ENCODE measurements at regions not wholly inside any gene's neighbourhood (a gene's known extent, or its start where the extent isn't known, plus 50 kb on each side); places are given as distances from the start of the nearest gene placed in this dataset.

GRCh38 chr3:22241110-22241509, 490.1 kb upstream of the ZNF385D start:
- no peaks in the 10 kb centered on the region for H3K4me1 Mint-ChIP-seq (ENCODE audit: low read depth)
- Histone ChIP-seq H3K9me3 (ENCODE audit: control insufficient read depth in 1 of 2, insufficient read depth in 1 of 2, low read length in 2 of 2) (peaks cover 0 to 4% of the 10 kb centered on the region in 2 experiments), H3K27ac (ENCODE audit: low read depth in 1 of 2, low read length in 2 of 2) (no peak overlapping the region), H3K4me1 (ENCODE audit: insufficient read depth, low read length) (no peaks in the 10 kb centered on the region), H3K4me3 (ENCODE audit: low read length) (no peak overlapping the region), H3K27me3 (ENCODE audit: control insufficient read depth in 1 of 2, insufficient read depth in 2 of 2, low read length in 2 of 2) (no peaks in the 10 kb centered on the region), H3K36me3 (ENCODE audit: insufficient read depth, low read length) (no peaks in the 10 kb centered on the region)
- H3K9me3 Mint-ChIP-seq, result peaks cover 5% of the 10 kb centered on the region
- POLR2A ChIA-PET, result no interaction called here
- DNase-seq, result no peak
- no peak for ATAC-seq (ENCODE audit: poor library complexity)
- H3K27ac Mint-ChIP-seq, result no peak overlapping the region
- H3K36me3 Mint-ChIP-seq (ENCODE audit: low read depth), result no peaks in the 10 kb centered on the region
- H3K4me3 Mint-ChIP-seq, result no peak overlapping the region
- TF ChIP-seq, protein P1, sequence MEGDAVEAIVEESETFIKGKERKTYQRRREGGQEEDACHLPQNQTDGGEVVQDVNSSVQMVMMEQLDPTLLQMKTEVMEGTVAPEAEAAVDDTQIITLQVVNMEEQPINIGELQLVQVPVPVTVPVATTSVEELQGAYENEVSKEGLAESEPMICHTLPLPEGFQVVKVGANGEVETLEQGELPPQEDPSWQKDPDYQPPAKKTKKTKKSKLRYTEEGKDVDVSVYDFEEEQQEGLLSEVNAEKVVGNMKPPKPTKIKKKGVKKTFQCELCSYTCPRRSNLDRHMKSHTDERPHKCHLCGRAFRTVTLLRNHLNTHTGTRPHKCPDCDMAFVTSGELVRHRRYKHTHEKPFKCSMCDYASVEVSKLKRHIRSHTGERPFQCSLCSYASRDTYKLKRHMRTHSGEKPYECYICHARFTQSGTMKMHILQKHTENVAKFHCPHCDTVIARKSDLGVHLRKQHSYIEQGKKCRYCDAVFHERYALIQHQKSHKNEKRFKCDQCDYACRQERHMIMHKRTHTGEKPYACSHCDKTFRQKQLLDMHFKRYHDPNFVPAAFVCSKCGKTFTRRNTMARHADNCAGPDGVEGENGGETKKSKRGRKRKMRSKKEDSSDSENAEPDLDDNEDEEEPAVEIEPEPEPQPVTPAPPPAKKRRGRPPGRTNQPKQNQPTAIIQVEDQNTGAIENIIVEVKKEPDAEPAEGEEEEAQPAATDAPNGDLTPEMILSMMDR (IDR thresholded peaks at IDR 0.05), result no peak
- CTCF ChIA-PET, result no interaction called here
- intact Hi-C loops (cut with DNase I, micrococcal nuclease), result no loop called here
- no peaks in the 10 kb centered on the region for H3K27me3 Mint-ChIP-seq

- no peak overlapping the region for H3K27ac Mint-ChIP-seq
- TF ChIP-seq, protein P1 (IDR thresholded peaks at IDR 0.05), result no peak
- intact Hi-C loops (cut with DNase I, micrococcal nuclease), result no loop called here
- CTCF ChIA-PET, result no interaction called here
- H3K4me3 Mint-ChIP-seq, result no peak overlapping the region
- H3K9me3 Mint-ChIP-seq, result peaks cover 5% of the 10 kb centered on the region
- no peaks in the 10 kb centered on the region for H3K4me1 ChIP-seq (ENCODE audit: insufficient read depth, low read length)
- no peaks in the 10 kb centered on the region for H3K27me3 ChIP-seq (ENCODE audit: control insufficient read depth in 1 of 2, insufficient read depth in 2 of 2, low read length in 2 of 2)
- no peak overlapping the region for H3K4me3 ChIP-seq (ENCODE audit: low read length)
- no peaks in the 10 kb centered on the region for H3K4me1 Mint-ChIP-seq (ENCODE audit: low read depth)
- H3K27me3 Mint-ChIP-seq, result no peaks in the 10 kb centered on the region
- H3K36me3 ChIP-seq (ENCODE audit: insufficient read depth, low read length), result no peaks in the 10 kb centered on the region
- H3K9me3 ChIP-seq (ENCODE audit: control insufficient read depth in 1 of 2, insufficient read depth in 1 of 2, low read length in 2 of 2), result no peaks in the 10 kb centered on the region
- no peak overlapping the region for H3K27ac ChIP-seq (ENCODE audit: low read depth in 1 of 2, low read length in 2 of 2)
- H3K36me3 Mint-ChIP-seq (ENCODE audit: low read depth), result no peaks in the 10 kb centered on the region
- DNase-seq, result no peak
- no peak for ATAC-seq (ENCODE audit: poor library complexity)
- POLR2A ChIA-PET, result no interaction called here
Measured at GRCh38 chr3:22244761-22245521, 493.9 kb upstream of the ZNF385D start.

DNA sequence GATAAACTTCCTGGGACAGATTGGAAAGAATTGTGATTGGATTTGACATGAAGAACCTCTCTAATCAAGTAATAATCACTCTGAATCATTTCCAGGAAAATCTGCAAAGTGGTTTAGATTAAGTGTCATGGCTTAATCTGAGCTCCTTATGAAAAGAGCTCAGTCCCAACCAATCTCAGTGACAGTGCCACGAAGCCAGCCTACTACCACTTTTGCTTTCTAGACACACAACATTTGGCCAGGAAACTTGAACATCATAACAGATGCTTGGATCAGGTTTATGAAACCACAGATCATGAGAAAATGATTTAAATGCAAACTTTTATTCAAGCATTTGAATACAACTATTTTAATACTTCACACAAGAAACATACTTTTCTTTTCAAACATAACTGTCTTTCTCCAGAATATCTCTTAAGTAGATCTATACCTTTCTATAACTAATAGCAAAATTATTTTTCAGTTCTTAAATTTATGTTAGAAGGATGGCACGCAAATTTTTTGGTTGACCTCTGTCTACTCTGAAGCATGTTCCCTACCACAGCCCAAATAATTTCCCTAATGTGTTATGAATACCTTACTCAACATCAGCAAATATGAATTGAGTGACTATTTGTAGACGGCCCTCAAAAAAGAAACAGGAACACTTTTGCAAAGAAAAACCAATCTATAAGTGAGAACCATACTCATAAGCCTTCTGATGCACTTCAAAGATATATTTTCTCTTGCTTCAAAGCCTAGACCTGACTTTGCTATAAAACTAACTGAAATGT, 495.0 kb upstream of the ZNF385D start:
- ChIA-PET POLR2A (no interaction called here), CTCF (no interaction called here)
- H3K4me1 ChIP-seq (ENCODE audit: insufficient read depth, low read length), result no peaks in the 10 kb centered on the region
- no peak overlapping the region for H3K27ac Mint-ChIP-seq
- no peaks in the 10 kb centered on the region for H3K36me3 ChIP-seq (ENCODE audit: insufficient read depth, low read length)
- ATAC-seq (ENCODE audit: poor library complexity), result no peak
- no peak overlapping the region for H3K4me3 ChIP-seq (ENCODE audit: low read length)
- DNase-seq, result no peak
- no peaks in the 10 kb centered on the region for H3K27me3 Mint-ChIP-seq
- H3K36me3 Mint-ChIP-seq (ENCODE audit: low read depth), result no peaks in the 10 kb centered on the region
- intact Hi-C loops (cut with DNase I, micrococcal nuclease), result no loop called here
- H3K4me3 Mint-ChIP-seq, result no peak overlapping the region
- no peaks in the 10 kb centered on the region for H3K9me3 ChIP-seq (ENCODE audit: control insufficient read depth in 1 of 2, insufficient read depth in 1 of 2, low read length in 2 of 2)
- no peak overlapping the region for H3K27ac ChIP-seq (ENCODE audit: low read depth in 1 of 2, low read length in 2 of 2)
- H3K27me3 ChIP-seq (ENCODE audit: control insufficient read depth in 1 of 2, insufficient read depth in 2 of 2, low read length in 2 of 2), result no peaks in the 10 kb centered on the region
- H3K9me3 Mint-ChIP-seq, result peaks cover 3% of the 10 kb centered on the region
- no peaks in the 10 kb centered on the region for H3K4me1 Mint-ChIP-seq (ENCODE audit: low read depth)
- TF ChIP-seq, protein P1 (IDR thresholded peaks at IDR 0.05), result no peak

Measured in CD4-positive, alpha-beta T cell (primary cell).